Activated T-cell treated with anti-CD3 and anti-CD28 coated beads, Interleukin-2, amount 50 U/mL, for 4 hours (primary cell): ENCODE measurements at regions not wholly inside any gene's neighbourhood (a gene's known extent, or its start where the extent isn't known, plus 50 kb on each side); places are given as distances from the start of the nearest gene placed in this dataset.

Source experiments
- ATAC-seq, 2 donors: fragments of 200-7000 bp; cut with Tn5 transposase; one replicate each; pipeline ENCODE4 v1.10.0; 2021
- DNase-seq: peaks from one replicate; pipeline ENCODE4 v3.0.0-alpha.2; 2020
- H3K27me3 Mint-ChIP-seq: one replicate; pipeline ENCODE4 v1.8.0; 2021; ENCODE audit warnings: low read depth, mixed read lengths
- H3K36me3 Mint-ChIP-seq: one replicate; pipeline ENCODE4 v1.8.0; 2022; ENCODE audit warnings: mixed read lengths; ENCODE audit not compliant: insufficient read depth
- H3K4me1 Mint-ChIP-seq: one replicate; pipeline ENCODE4 v1.8.0; 2021; ENCODE audit warnings: low read depth, mixed read lengths
- H3K4me3 Mint-ChIP-seq: one replicate; pipeline ENCODE4 v1.8.0; 2021; ENCODE audit warnings: mild to moderate bottlenecking, moderate library complexity, mixed read lengths
- H3K9me3 Mint-ChIP-seq: one replicate; pipeline ENCODE4 v1.8.0; 2021; ENCODE audit warnings: mixed read lengths

DNA sequence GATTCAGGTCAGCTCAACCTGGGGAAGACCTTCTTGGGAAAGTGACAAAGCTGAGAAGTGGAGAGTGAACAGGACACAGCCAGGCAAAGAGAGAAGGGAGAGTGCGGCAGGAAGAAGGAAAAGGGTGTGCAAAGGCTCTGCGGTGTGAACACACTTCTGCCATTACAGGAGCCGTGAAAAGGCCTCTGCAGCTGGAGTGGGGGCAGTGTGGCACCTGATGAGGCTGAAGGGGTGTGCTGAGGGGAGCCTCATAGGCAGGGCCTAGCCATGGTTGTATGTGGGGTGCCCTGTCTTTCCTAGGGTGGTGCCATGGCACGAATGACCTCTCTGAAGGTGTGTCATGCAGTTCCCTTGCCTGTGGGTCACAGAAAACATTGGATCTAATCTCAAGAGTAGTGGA, 347.6 kb downstream of the CYRIA start:
- DNase-seq, result no peak
- no peak for ATAC-seq
- Mint-ChIP-seq H3K27me3 (no peaks in the 10 kb centered on the region), H3K4me1 (no peaks in the 10 kb centered on the region), H3K4me3 (no peak overlapping the region), H3K36me3 (no peaks in the 10 kb centered on the region), H3K9me3 (no peaks in the 10 kb centered on the region)

DNA sequence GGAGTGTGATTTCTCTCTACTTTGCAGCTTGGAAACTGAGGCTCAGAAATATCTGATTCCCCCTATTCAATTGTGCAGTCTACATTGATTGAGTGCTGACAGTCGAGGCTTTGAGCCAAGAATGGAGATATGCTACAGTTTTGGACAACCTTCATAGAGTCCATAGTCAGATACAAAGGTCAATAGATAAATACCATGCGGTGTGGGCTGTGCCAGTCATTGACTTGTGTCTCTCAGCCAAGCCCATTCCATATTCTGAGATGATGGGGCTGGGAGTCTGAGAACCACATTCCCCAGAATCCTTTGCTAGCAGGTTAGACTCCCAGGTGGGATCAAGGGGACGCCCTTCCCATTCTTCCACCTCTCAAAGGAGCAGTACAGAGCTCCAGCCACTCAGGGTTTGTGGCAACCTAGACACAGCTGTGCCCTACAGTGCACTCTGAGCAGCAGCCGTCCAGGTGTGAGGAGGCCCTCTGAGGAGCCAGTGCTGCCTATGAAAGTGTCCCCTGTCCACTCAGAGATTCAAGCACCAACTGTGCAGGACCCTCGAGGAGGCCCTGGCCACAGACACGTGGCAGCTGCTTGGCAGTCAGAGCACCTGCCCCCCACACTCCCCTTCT, 348.3 kb downstream of the CYRIA start:
- H3K27me3 Mint-ChIP-seq, result no peaks in the 10 kb centered on the region
- H3K4me1 Mint-ChIP-seq, result no peaks in the 10 kb centered on the region
- ATAC-seq (no peak), DNase-seq (no peak)
- no peaks in the 10 kb centered on the region for H3K36me3 Mint-ChIP-seq
- no peaks in the 10 kb centered on the region for H3K9me3 Mint-ChIP-seq
- H3K4me3 Mint-ChIP-seq, result no peak overlapping the region

DNA sequence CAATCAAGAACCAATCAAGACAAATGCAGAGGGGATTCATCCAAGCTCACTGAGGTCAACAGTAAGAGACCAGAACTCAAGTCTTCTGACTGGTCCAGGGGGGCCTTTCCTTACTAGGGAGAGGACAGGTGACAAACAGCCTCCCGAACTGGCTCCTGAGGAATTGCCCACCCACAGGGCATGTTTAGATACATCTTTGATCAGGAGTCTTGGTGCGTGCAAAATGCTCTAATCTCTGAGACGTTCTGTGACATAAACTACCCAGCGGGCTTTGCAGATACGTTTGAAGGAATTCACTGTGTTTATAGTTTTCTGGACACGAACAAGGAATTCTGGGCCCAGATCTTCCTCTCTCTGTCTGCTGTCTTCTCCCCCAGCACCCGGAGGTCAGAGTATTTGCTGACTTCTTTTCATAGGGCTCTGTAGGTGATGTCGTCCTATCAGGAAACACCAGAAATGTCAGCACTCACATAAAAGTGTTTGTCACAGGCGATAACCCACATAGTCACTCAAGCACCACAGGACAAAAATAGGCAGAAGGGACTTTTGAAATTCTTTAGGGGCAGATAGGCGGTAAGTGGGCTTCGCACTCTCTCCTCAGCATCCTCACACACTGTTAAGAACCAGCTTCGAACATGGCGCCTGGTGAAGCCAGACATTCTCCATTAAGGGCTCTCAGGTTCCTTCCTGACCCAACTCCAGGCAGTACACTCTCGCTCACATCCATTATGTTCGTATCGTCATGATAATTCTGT, 349.0 kb downstream of the CYRIA start:
- Mint-ChIP-seq H3K4me3 (no peak overlapping the region), H3K9me3 (no peaks in the 10 kb centered on the region), H3K27me3 (no peaks in the 10 kb centered on the region), H3K4me1 (no peaks in the 10 kb centered on the region), H3K36me3 (no peaks in the 10 kb centered on the region)
- ATAC-seq (no peak), DNase-seq (no peak)

DNA sequence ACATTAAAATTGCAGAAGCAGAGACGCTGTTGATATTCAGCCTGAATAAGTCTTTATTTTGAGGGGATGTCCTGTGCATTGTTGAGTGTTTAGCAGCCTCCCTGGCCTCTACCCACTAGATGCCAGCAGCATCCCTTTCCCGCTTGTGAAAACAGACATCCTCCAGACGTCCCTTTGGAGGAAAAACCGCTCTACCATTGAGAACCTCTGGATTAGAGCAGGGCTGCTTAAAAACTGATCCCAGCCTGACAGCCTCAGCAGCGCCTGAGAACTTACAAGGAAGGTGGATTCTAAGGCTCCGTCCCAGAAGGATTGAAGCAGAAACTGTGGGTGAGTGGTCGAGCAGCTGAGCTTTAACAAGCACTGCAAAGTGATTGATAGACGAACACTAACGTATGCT, 349.7 kb downstream of the CYRIA start:
- no peak for DNase-seq
- ATAC-seq, result no peak
- no peaks in the 10 kb centered on the region for H3K36me3 Mint-ChIP-seq
- H3K9me3 Mint-ChIP-seq, result no peaks in the 10 kb centered on the region
- H3K27me3 Mint-ChIP-seq, result no peaks in the 10 kb centered on the region
- H3K4me3 Mint-ChIP-seq, result no peak overlapping the region
- no peaks in the 10 kb centered on the region for H3K4me1 Mint-ChIP-seq

DNA sequence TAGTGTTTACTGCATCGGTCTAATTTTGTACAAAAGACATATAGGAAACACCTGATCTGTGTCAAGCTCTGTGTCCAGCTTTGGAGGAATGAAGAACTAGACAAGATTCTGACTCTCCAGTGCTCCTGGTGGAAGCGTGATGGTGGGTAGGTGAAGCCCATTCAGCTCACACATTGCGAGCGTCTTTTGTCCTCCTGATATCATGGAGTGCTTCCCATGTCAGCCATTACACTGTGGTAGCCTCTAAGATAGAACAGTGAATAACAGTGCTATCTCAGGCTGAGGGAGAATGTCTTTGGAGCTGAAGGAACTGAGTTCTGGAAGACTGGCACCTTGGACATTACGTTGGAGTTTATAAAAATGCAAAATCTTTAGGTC, 350.2 kb downstream of the CYRIA start:
- H3K4me1 Mint-ChIP-seq, result no peaks in the 10 kb centered on the region
- H3K9me3 Mint-ChIP-seq, result no peaks in the 10 kb centered on the region
- DNase-seq, result no peak
- no peaks in the 10 kb centered on the region for H3K27me3 Mint-ChIP-seq
- no peak overlapping the region for H3K4me3 Mint-ChIP-seq
- no peak for ATAC-seq
- no peaks in the 10 kb centered on the region for H3K36me3 Mint-ChIP-seq

DNA sequence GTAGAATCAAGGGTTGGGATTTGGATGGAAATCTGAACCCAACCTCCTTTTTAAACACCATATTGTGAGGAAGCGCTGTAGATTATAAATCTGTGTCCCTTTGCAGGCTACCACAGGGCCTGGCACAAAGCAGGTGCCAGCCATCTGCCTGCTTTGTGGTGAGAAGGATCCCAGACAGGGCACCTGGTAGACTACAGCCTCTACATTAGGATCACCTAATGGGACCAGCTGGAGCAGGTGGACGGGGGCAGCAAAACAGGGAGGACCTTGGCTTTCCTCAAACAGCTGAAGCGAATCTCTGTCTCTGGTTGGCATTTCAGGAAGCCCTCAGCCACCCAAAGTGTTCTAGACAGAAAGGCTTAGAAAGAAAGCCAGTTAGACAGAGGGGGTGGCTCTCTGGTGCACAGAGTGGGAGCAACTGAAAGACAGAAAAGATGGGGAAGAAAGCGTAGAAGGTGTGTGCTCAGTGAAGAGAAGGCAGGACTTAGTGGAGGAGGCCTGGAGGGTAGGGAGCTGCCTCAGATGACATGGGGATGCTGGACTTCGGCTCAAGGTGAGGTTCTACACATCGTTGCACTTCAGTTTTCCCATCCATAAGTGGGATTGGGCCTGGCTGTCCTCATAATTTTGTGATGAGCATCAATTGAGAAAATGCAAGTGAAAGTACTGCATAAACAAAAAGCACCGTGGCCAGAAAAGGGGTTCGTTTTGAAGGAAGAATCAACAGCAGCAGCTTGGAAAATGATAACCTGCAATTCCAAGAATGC, 350.8 kb downstream of the CYRIA start:
- ATAC-seq (no peak), DNase-seq (no peak)
- H3K36me3 Mint-ChIP-seq, result no peaks in the 10 kb centered on the region
- no peaks in the 10 kb centered on the region for H3K4me1 Mint-ChIP-seq
- no peaks in the 10 kb centered on the region for H3K27me3 Mint-ChIP-seq
- no peaks in the 10 kb centered on the region for H3K9me3 Mint-ChIP-seq
- no peak overlapping the region for H3K4me3 Mint-ChIP-seq

DNA sequence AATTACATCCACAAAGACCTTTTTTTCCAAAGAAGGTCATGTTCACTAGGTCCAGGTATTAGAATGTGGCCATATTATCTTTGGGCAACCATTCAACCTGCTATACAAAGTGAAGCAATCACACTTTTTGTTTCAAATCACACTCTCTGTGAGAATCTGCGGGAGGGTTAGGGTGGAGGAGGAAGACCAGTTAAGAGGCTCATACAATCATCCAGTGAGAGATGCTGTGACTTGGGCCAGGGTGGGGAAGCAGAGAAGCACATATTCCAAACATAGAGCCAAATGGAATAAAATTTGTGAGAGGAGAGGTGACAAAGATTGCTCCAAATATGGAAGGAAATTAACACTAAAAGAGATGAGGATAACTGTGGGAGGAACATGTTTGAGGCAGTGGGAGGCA, 351.6 kb downstream of the CYRIA start:
- no peaks in the 10 kb centered on the region for H3K27me3 Mint-ChIP-seq

DNA sequence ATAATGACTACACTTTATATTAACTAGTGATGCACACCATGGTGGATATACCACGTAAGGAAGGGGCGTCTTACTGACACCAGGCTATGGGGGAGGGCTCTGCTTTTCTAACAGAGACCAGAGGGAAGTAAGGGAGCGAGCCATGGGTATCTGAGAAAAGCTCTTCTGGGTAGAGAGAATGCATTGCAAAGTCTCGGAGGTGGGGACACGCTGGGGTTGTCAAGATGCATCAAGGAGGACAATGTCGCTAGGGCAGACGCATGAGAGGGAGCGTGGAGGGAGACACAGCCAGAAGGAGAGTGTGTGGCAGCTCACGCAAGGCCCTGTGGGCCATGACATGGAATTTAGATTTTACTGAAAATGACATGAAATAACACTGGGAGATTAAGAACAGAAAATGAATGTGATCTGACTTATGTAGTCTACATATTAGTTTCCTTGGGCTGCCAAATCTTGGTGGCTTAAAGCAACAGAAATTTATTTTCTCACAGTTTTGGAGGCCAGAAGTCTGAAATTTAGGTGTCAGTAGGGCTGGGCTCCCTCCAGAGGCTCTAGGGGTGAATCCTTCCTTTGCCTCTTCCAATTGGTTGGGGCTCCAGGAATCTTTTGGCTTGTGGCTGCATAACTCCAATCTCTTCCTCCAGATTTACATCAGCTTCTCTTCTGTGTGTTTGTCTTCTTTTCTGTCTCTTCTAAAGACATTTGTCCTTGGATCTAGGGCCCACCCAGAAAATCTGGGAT, 352.2 kb downstream of the CYRIA start:
- Mint-ChIP-seq H3K36me3 (no peaks in the 10 kb centered on the region), H3K27me3 (no peaks in the 10 kb centered on the region), H3K4me1 (no peaks in the 10 kb centered on the region), H3K9me3 (no peaks in the 10 kb centered on the region), H3K4me3 (no peak overlapping the region)
- no peak for DNase-seq
- ATAC-seq, result no peak

More for the DNA sequence above, 351.6 kb downstream of the CYRIA start:
- H3K4me1 Mint-ChIP-seq, result no peaks in the 10 kb centered on the region
- no peaks in the 10 kb centered on the region for H3K9me3 Mint-ChIP-seq
- H3K36me3 Mint-ChIP-seq, result no peaks in the 10 kb centered on the region
- DNase-seq (no peak), ATAC-seq (no peak)
- H3K4me3 Mint-ChIP-seq, result no peak overlapping the region

DNA sequence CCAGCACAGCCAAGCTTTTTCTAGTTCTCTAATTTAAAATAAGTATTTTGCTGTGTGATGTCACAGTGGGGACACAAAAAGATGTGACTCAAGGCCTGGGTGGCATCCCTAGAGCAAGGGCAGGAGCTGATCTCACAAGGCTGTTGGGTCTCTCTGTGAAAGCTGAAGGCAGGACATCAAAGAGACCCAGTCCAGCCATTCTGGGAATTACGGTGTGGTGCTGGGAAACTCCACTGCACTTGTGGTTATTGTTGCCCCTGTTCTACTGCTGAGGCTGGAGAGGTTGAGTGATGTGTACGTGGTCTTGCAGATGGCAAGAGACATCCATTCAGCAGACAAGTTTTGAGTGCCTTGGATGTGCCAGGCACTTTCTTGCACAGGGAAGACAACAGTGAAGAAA, 352.9 kb downstream of the CYRIA start:
- no peak for ATAC-seq

DNA sequence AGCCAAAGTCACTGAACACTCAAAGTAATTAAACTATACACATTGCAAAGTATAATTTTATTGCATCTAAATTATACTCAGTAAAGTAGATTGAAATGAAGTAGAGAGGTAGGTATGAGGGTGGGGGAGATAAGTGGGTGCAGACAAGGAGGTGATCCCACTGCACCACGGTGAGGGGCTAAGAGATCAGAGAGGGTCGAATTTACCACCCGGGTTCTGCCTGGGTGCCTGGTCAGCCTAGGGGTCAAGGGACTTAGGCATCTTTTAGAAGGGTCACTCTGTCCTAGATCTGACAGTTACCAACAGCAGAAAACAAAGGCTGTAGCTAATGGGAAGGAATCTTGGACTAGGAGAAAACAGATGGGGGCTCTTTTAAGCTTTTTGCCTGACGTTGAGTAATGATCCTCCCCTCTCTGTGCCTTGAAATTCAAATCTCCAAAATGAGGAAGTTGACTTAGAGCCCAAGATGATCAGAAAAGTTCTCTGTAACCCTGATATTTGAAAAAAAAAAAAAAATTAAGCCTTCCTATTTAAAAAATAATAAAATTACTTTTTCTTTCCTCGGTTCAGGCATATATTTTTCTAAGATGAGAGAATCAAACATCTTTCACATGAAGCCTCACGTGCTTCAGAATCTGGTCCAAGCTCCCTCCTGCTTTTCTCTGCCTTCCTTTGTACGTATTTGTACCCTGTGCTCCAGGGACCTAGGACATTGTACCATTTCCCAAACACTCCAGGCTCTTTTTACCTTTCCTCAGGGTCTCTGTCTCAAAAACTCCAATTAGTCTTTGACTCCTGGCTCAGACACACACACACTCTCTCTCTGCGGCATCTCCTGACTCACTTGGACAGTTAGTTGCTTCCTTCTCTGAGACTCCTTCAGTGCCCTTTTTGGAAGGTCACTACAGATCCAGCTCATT, 353.9 kb downstream of the CYRIA start:
- Mint-ChIP-seq H3K36me3 (no peaks in the 10 kb centered on the region), H3K27me3 (no peaks in the 10 kb centered on the region), H3K4me1 (no peaks in the 10 kb centered on the region), H3K9me3 (no peaks in the 10 kb centered on the region), H3K4me3 (no peak overlapping the region)
- DNase-seq, result no peak
- no peak for ATAC-seq

More for the DNA sequence above, 352.9 kb downstream of the CYRIA start:
- Mint-ChIP-seq H3K9me3 (no peaks in the 10 kb centered on the region), H3K4me3 (no peak overlapping the region), H3K36me3 (no peaks in the 10 kb centered on the region), H3K27me3 (no peaks in the 10 kb centered on the region), H3K4me1 (no peaks in the 10 kb centered on the region)
- no peak for DNase-seq

DNA sequence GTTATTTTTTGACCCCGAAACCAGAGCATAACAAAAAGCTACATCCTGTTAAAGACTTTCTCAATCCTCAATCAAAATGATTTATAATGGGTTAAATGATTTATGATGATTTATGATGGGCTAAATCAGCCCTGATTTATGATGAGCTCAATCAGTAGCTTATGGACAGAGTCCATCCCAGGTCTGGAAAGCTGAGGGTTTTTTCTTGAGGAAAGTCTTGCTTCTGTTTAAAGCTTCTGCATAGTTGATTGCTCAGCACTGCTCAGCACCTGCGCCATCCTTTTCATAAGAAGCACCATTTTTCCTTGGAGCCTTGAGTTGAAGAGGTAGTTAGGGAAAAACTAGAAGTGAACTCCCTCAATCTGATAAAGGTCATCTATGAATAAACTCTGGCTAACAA, 356.8 kb downstream of the CYRIA start:
- Mint-ChIP-seq H3K36me3 (no peaks in the 10 kb centered on the region), H3K27me3 (peaks cover 6% of the 10 kb centered on the region), H3K4me1 (no peaks in the 10 kb centered on the region), H3K9me3 (no peaks in the 10 kb centered on the region), H3K4me3 (no peak overlapping the region)
- no peak for DNase-seq
- ATAC-seq, result no peak

DNA sequence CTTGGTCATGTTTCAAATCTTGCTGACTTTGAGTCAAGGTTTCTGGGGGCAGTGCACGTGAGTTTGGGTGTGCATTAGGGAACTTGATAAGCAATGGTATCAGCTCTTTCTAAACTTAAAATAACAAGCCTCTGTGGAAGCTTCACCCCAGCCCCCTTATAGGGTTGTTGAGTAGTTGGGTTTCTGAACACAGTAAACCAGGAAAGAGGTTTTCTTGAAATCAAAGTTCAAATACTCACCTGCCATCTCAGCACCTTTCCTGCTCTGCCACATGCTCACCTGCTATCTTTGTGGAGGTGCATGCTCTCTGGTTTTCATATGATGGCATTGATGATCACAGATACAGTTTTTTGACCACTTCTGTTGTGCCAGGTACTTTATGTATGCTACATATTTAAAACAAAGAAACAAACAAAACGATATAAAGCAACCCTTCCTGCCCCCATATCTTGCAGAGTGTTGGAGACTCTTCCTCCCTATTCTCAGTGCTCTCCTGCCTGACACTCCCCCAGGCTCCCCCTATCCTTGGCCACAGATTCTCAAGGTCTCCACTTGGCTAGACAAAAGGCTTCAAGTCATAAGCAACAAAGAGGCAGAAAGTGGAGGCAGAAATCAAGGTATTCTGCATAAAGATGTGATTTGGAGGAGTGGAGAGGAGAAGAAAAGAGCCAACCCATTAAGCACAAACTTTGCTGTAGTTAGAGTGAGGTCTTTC, 360.6 kb downstream of the CYRIA start:
- no peaks in the 10 kb centered on the region for H3K36me3 Mint-ChIP-seq
- H3K4me1 Mint-ChIP-seq, result no peaks in the 10 kb centered on the region
- H3K27me3 Mint-ChIP-seq, result peaks cover 6% of the 10 kb centered on the region
- H3K4me3 Mint-ChIP-seq, result no peak overlapping the region
- no peaks in the 10 kb centered on the region for H3K9me3 Mint-ChIP-seq
- no peak for DNase-seq
- ATAC-seq, result no peak

DNA sequence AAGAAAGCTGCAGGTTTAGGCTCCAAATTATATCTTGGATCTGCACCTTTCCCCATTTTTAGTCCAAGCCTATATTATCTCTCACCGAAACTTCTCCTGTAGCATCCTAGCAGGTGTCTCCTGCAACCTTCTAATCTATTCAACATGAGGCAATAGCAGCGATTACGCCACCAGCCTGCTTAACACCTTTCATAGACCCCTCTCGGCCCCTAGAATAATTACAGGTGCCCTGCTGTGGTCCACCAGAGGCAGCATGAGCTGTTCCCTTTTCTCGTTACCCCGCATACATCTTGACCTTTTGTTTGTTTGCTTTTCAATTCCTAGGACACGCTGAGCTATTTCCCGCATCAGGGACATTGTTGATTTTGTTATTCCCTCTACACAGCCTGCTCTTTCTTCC, 361.9 kb downstream of the CYRIA start:
- no peaks in the 10 kb centered on the region for H3K9me3 Mint-ChIP-seq
- DNase-seq (no peak), ATAC-seq (no peak)
- H3K36me3 Mint-ChIP-seq, result no peaks in the 10 kb centered on the region
- H3K4me3 Mint-ChIP-seq, result no peak overlapping the region
- peaks cover 6% of the 10 kb centered on the region for H3K27me3 Mint-ChIP-seq
- H3K4me1 Mint-ChIP-seq, result no peaks in the 10 kb centered on the region
